ENCODE measurements at regions not wholly inside any gene's neighbourhood (a gene's known extent, or its start where the extent isn't known, plus 50 kb on each side); places are given as distances from the start of the nearest gene placed in this dataset.

GRCh38 chr17:27396045-27396444 lies 60.2 kb upstream of the KSR1 start:
- DNase-seq, result no peak

- DNase-seq, result no peak
Observed at GRCh38 chr17:27396941-27397340, 59.3 kb upstream of the KSR1 start.

- no peak for DNase-seq
Observed at GRCh38 chr17:27398691-27399090, 57.6 kb upstream of the KSR1 start.

GRCh38 chr17:27400991-27401390 lies 55.3 kb upstream of the KSR1 start:
- no peak for DNase-seq

DNA sequence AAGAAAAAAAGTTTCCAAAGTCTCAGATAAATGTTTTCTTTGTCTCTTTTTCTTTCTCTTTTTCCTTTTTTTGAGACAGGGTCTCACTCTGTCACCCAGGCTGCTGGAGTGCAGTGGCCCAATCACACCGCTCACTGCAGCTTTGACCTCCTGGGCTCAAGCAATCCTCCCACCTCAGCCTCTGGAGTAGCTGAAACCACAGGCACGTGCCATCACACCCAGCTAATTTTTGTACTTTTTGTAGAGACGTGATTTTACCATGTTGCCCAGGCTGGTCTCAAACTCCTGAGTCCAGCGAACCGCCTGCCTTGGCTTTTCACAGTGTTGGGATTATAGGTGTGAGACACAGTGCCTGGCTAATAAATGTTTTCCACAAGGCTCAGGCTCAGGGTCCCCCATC lies 53.3 kb upstream of the KSR1 start:
- no peak for DNase-seq

DNA sequence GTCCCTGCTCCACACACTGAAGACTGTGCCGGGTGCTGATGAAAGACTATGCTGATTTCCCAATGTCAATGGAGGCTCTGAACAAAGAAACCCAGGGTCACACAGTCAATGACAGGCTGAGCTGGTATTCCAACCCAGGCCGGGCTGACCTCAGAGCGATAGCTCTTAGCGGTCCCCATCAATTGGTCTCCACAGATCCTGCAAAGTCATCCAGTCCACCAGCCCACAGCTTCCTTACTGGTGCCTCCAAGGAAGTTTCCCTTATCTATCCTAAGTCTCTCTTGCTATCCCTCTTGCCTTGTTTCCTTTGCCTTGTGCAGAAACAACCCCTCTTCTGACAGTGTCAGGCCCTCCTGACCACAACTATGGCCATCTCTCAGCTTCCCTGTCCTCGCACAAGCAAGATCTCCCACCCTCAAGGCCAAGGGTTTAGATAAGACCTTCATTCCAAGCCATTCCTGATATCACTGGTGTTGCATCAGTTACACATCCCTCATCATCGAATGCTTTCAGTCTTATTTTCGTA lies 52.7 kb upstream of the KSR1 start:
- no peak for DNase-seq

- DNase-seq, result no peak
Observed at GRCh38 chr17:27404676-27405075, 51.6 kb upstream of the KSR1 start.

Data from NCI-H1092 (cell line).